Kidney capillary endothelial cell (primary cell): ENCODE measurements at regions not wholly inside any gene's neighbourhood (a gene's known extent, or its start where the extent isn't known, plus 50 kb on each side); places are given as distances from the start of the nearest gene placed in this dataset.

ENCODE experiments used
- DNase-seq: peaks from one replicate; pipeline ENCODE4 v3.0.0-alpha.2; 2018; ENCODE audit warnings: low spot score

DNA sequence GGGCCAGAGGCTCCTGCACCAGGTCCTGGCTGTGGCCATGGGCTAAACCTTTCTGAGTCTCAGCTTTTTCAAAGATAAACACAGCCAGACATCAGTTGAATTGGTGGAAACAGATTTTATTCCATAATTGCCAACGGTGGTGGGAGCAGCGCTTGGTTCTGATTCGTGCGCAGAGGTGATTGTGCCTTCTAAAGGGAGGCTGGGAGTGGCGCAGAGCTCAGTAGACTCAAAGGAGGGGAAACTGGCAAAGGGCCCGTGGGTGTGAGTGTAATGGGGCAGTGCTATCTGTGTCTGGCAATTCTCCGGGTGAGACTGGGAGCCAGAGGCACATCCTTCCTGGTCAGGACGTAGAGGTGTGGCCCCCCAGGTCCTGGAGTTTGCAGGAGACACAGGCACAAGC lies 169.4 kb upstream of the PPP1R26 start:
- no peak for DNase-seq

DNA sequence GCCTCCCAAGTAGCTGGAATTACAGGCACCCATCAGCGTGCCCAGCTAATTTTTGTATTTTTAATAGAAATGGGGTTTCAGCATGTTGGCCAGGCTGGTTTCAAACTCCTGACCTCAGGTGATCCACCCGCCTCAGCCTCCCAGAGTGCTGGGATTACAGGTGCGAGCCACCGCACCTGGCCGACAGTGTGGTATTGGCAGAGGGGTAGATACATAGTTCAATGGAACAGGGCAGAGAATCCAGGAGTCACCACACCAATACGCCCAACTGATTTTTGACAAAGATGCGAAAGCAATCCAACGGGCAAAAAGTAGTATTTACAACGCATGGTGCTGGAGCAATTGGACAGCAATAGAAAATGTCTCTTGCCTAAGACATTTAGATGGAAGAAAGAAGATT lies 164.0 kb upstream of the PPP1R26 start:
- DNase-seq, result no peak

DNA sequence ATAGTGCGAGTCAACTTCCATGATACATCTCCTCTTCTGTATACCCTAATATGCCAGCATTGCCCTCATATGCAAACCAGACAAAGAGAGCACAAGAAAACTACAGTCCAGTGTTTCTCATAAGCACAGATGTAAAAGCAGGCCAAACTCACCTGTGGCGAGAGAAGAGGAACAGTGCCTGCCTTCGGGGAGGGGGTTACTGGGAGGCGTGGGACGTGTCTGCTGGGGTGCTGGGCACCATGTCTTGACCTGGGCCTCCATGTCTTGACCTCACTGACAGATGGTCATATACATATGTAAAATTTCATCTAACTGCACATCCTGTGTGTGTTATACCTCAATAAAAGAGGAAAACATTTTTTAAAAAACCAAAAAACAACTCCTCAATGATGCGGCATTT lies 159.3 kb upstream of the PPP1R26 start:
- no peak for DNase-seq

DNA sequence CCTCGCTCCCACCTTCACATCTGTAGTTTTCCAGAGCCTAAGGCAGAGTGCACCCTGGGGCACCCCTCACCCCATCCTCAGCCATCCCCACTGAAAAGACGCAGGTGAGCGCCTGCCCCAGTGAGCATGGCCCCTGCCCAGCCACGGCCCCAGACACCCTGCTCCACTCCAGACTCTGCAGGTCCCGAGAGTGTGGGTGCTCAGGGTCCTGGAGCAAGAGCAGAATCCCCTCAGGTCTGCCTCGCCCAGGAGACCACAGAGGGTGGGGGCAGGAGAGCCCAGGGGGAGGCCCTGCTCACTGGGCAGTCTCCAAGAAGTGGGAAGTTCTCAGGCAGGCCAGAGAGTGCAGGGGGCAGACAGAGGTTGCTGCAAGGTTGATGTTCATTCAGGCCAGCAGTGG lies 158.6 kb upstream of the PPP1R26 start:
- DNase-seq, result no peak

DNA sequence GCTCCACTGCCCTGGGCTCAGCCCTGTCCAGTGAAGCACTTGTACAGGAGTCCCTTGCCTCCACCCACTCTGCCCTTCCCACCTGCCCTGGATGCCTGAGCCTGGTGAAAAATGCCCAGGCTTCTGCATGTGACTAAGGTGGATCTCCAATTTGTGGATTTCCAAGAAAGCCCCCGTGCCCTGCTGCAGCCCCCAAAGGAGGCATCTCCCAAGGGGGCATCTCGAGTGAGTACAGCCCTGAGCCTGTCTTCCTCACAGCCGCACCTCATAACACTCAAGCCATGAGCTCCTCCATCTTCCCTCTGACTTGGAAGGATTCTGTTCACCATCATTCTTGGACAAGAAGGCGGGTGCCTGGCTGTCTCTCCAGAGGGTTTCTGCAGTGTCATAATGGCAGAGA lies 158.0 kb upstream of the PPP1R26 start:
- no peak for DNase-seq

DNA sequence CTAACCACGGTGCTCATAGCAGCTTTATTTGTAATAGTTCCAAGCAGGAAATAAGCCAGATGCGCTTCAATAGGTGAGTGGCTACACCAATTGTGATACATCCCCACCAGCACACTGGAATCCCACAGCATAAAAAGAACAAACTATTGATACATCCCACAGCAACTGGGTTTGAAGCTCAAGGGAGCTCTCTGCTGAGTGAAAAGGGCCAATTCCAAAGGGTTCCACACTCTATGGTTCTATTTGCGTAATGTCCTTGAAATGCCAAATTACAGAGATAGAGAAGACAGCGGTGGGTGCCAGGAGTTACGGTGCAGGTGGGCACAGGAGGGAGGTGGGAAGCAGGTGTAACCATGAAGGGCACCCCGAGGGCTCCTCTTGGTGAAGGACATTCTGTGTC lies 155.3 kb upstream of the PPP1R26 start:
- DNase-seq, result no peak

DNA sequence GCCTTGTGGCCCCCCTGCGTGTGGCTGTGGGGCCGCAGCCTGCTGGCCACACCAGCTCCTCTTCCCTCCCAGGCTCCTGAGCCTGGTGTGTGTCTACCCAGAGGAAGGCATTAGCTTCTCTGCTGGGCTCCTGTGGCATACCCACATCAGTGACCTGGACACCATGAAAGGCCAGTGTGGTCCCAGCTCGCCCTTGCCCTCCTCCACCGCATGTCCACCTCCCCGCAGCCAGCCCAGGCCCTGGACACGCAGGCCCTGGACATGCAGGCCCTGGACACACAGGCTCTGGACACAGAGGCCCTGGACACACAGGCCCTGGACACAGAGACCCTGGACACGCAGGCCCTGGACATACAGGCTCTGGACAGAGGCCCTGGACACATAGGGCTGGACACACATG lies 153.4 kb upstream of the PPP1R26 start:
- DNase-seq, result no peak

DNA sequence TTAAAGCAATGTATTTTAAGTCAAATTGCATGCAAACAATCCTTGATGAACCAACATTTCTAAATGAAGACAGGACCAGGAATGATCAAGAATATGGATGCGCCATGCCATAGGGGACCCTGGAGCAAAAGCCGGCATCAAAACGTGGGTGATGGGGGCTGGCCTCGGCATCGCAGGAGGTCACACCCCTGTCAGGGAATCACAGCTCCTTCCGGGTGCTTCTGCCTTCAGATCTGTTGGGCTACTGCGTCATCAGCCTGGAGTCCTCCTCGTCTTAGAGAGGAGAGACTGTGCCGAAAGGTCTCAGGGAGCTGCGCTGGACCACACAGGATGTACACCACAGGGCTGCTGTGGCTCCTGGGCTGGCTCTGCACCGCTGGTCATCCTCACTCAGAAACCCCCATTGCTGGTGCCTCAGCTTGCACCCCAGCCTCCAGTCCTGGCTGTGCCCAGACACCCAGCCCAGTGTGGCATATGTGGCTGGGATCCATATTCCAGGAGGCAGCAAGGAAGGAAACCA lies 152.9 kb upstream of the PPP1R26 start:
- no peak for DNase-seq

DNA sequence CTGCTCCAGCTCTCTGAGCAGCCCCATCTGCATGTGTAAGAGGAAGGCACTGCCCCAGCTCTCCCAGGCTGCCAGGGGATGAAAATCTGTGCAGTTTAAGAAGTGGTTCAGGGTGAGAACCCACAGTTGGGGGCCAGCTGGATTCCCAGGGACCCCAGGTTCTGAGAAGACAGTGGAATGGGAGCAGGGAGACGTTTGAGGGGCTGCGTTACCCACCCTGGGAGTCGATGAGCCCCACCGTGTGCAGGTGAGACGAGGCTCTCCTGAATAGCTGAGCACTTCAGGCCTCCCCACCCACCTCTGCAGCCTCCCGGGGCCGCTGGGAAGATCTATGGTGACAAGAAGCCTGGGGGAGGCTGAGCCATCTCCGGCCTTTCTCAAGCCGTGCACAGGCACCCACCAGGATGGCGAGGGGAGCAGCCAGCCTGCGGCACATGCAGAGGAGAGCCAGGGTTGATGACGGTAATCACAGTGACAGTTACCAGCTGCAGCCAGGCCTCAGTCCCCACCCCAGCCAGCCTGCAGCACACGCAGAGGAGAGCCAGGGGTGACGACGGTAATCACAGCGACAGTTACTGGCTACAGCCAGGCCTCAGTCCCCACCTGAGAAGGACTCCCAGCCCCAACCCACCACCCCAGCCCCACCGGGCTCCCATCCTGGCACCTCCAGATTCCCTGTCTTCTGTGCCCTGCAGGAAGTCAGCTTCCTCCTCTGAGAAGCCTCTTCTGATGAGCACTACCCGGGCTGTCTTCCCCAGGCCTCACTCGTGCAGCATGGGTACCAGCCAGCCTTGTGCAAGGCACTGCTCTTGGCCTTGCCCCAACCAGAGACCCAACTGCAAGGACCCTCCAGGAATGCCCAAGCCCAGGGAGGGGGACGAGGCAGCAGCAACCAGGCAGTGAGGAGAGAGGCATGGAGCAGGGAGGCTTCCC lies 150.8 kb upstream of the PPP1R26 start:
- no peak for DNase-seq

DNA sequence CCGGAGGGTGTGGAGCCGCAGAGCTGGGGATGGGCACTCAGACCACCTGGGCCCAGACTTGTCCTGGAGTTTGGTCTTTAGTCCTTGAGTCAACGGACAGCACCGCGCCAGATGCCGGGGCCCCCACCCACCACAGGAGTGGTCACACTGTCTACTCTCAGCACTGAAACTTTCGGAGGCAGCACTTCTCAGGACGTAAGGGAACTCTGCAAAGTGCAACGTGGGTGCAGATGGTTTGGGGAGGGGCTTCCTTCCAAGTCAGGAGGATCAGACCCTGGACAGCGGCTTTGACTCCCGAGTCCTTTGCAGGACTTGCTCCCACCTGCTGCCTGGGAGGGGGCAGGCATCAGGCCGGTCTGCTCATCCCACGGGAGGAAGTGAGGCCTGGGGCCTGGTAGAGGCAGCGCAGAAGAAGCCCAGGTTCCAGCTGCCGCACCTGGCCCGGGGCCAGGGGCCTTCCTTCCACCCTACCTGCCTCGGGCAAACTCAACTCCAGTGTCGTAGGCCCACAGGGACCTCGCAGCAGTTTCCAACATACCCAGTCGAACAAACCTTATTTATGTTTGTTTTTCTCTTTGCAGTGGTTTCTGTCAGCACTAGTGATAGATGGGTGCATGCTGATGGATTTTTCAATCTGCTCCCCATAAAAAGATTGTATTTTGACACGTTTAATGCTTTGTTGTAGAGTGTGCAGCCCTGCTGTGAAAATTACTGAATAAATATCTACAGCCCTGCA lies 149.8 kb upstream of the PPP1R26 start:
- no peak for DNase-seq

DNA sequence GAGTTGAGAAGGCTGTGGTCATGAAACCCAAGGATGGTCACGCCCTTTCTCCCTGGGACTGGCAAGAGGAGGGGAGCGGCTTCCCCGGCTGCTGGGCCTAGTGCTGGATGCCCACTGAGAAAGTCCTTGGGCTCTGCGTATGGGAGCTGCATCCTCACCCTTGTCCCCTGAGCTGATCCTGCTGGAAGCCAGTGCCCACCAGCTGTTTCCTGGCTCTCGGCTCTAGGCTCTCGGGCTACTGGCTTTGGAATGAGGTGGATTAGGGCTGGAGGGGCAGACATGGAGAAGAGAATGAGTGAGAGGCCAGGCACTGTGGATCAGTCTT lies 149.3 kb upstream of the PPP1R26 start:
- DNase-seq, result no peak

DNA sequence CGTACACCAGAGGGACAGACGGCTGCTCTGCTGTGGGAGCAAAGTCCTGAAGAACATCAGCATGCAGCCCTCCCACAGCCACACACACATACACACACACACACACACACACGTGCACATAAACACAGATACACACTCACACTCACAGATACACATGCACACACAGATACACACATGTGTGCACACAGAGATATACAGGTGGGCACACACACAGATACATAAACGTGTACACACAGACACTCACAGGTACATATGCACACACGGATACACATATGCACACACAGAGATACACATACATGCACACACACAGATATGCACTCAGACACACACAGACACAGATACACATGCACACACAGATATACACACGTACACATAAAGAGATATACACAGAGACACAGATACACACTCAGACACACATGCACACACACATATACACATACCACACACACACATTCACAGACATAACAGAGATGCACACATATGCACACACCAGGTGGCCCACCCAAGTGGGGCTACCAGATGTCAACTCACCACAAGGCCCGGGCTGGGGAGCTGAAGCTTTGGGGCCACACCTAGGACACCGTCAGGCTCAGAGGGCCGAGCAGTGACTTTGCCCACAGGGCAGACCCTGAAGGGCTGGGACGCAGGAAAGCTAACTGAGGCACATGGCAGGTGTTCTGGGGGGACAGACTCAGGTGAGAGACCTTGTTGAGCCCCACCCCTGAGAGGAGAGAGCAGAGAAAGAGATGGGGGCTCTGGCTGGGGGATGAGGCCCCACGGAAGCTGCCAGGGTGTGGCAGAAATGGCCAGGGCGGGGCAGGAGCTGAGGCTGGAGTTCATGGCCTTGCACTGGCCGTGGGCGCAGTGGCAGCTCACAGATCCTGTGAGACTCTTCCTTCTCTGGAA lies 148.6 kb upstream of the PPP1R26 start:
- DNase-seq, result no peak

DNA sequence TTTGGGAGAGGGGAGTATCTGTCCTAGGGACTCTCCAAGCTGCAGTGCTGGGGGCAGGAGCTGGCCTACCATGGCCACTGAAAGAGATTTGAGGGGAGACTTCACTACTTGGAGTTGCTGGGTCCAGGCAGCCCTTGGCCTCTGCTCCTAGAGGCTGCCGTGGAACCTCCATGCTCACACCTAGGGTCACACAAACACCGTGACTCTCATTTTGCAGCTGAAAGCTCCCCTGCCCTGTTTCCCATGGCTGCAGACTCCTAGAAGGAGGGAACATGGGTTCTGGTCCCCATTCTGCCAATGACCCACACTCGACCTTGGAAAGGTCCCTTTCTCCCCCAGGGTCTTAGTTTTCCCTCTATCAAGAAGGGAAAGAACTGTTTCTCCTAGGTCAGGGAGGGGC lies 147.1 kb upstream of the PPP1R26 start:
- DNase-seq, result no peak

DNA sequence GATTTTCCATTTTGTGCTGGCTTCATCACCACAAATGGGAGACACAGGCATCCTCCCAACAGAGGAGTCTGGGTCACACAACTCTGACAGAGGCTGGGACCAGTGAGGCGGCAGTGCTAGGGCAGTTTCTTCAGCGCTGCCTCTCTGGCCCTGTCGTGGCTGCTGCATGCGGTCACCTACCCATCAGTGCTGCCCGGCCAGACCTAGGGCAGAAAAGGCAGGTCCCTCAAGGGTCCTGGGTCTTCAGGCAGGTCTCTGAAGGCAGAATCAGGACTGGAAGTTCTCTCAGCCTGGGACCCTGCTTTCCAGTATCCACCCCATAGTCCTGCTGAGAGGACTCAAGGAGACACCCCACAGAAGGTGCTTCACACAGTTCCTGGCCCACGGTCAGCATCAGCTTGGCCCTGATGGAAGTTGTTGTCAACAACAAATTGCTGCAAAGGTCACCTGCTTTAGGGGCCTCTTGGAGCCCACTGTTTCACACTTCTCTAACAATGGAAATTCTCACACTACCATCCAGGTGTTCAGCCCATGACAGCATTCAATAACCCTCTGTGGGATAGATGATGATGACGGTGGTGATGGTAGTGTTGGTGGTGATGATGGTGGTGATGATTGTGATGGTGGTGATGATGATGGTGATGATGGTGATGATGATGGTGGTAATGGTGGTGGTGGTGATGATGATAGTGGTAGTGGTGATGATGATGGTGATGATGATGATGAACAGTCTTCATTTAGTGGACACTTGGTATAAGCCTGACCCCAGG lies 146.4 kb upstream of the PPP1R26 start:
- DNase-seq, result no peak

DNA sequence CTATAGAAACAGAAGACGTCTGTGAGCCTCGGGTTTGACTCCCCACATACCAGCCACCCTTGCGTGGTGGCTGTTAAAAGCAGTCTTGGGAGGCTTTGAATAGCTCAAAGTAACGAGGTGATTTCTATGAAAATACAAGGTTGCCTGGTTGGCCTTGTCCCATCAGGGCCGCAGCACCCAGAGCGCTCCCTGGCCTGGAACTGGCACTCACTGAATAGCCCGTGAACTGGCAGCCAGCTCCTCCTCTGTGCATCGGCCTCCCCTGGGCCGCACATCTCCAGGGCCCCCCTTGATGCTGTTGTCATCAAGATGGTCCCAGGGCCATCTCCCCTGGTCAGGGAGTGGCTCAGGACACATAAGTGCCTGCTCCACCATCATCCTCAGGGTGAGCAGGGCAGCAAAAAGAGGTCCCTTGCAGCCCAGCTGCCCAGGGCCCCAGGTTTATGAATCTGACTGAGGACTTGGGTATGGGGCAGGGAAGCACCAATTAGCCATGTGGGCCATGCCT lies 144.6 kb upstream of the PPP1R26 start:
- no peak for DNase-seq

DNA sequence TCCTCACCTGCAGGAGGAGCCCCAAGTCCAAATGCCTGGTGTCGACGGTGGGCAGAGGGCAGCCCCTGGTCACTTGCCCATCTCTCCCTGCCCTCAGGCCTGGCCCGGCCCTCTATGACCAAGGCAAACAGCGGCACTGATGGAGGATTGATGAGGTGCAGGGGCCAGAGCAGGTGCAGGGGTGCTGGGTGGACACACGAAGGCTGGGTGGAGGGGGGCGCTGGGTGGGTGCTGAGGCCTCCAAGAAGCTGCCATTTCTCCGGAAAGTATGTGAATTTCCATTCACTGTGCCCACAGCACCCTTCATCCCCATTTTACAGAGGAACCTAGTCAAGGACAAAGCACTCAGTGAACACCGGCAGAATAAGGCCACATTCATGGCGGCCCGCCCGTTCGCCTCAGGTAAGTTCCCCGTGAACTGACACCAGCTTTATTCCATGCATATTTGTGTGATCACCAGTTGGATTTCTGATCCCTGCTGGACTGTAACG lies 143.8 kb upstream of the PPP1R26 start:
- DNase-seq, result no peak

DNA sequence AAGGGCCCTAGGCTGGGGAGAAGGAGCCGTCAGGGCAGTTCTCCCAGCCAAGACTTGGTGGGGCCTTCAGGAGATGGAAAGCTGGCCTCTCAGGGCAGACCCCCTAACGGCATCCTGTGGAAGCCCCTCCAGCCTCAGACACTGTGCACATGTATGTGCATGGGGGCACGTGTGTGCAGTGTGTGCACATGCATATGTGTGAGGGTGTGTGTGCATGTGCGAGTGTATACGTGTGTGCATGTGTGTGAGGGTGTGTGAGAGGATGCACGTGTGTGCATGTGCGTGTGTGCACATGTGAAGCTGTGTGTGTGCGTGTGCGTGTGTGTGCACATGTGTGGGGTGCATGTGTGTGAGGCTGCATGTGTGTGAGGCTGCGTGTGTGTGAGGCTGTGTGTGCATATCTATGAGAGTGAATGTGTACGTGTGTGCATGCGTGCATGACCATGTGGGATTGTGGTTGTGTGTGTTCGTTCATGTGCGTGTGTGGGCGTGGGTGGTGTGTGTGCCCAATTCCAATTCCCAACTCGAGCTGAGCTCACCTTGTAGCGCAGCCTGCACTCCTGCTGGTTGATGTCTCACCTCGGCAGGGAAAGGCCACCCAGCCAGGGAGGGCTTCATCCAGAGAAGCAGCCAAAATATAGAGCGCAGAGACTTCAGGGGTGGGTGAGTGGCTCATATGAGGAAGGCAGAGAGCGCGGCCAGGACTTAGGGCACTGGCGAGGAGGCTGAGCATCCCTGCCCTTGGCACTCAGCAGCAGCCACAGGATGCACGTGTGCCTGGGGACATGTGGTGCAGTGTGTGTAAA lies 142.7 kb upstream of the PPP1R26 start:
- no peak for DNase-seq

DNA sequence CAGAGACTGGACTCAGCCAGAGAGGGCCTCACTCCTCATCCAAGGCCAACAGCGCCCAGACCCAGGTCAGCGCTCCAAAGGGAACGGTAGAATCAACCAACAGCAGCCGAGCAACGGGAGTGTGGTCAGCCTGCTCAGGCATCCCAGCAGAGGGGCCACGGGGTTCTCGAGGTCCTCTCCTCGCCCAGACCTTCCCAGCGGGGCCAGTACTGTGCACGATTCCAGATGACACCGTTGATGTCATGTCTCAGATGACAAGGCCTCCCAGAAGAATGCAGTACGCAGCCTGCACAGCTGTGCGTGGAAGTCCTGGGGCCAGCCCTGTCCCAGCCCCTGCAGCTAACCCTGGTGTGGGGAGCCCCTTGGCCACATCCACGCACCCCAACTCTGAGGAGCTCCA lies 141.0 kb upstream of the PPP1R26 start:
- no peak for DNase-seq

DNA sequence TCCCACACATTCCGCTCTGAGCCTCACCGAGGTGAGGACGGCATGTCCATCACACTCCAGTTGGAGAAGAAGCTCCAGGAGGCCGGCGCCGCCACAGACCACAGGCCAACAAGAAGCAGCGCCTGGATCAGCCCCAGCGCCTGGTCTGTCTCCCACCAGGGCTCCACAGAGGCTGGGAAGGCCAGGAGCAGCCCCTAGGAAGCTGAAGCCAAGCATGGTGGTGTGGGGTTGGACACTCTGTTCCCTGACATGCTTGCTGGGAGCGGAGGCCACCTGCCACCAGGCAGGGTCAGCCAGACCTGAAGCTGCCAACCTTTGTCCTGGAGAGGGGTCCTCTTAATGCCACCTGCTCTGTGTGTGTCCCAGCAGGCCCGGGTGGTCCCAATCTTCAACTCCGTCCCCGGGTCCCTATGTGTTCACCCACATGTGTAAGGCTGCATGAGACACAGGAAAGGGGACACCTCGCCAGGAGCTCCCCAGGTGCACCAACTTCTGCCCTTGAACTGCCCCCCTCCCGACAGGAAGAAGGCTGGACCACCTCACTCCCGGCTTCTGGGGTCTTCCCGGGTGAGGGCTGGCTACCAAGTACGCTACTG lies 140.1 kb upstream of the PPP1R26 start:
- DNase-seq, result no peak

DNA sequence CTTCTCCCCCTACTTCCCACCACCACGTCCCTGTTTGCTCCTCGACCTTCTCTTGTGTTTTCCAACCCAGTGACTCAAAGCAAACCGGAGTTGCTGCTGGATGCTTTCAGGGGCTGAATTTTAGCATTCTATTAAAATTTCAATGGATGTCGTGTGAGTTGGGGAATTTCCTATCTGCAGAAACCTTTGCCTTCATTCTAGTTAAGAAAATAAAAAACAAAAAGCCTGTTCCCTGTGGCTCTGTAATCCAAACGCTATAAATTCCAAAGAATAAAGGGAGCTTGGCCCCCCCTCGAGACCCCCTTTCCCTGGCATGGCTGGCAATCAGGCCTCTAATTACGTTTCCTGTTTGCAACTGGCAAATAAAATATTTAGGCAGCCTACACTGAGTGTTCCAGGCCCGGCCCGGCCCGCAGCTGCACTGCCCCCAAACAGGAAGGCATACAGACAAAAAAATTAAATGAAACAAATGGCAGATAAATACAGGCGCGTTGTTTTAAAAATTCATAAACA lies 139.4 kb upstream of the PPP1R26 start:
- DNase-seq, result no peak
